NCI-H1694 (cell line): ENCODE measurements at regions not wholly inside any gene's neighbourhood (a gene's known extent, or its start where the extent isn't known, plus 50 kb on each side); places are given as distances from the start of the nearest gene placed in this dataset.

Experiments
- DNase-seq: peaks from one replicate; lab custom pipeline; 2025; lab: John Stamatoyannopoulos, UW

DNA sequence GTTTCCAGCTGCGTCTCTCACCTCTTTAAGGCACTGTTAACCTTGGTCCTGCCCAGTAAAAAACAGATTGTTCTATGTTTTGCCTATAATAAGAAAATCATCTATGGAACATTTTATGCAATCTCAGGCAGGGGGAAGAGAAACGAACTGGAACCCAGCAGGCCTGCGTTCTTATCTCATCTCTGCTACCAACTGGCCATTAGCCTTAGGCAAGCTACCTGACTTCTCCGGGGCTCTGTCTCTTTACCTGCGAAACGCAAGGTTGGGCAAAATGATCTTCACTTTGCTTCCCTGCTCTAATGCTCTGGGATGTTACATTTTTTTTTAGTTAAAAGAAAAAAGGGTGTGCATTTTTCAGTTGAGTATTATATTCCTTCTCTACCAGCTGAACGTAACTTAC lies 70.5 kb upstream of the WIPF1 start:
- DNase-seq: no peak

DNA sequence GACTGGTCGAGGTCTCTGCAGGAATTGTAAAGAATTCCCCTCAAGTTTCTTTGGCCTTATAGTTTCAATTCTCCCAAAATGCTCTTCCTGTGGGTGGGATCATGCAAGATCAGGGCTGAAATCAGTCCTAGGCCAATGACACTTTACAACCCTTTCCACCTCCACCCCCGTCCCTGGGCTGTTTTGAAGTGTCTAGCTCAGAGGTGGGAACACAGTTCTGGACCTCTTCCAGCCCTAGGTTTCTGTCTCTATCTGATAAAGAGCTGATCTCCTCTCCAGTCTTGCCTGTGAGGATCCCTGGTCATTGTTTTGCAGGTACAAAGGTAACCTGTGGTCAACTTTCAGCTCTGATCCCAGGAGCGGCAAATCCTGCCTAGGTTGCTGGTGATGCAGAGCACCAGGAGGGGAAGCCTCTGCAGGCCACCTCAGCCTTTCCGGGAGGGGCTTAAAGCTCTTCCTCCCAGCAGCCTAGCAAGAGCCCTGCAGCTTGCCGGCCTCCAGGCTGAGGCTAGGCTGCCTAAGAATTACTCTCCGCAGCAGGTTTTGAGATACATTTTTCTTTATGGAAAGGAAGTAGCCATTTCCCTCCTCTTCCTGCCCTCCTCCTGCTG lies 69.8 kb upstream of the WIPF1 start:
- DNase-seq: no peak

DNA sequence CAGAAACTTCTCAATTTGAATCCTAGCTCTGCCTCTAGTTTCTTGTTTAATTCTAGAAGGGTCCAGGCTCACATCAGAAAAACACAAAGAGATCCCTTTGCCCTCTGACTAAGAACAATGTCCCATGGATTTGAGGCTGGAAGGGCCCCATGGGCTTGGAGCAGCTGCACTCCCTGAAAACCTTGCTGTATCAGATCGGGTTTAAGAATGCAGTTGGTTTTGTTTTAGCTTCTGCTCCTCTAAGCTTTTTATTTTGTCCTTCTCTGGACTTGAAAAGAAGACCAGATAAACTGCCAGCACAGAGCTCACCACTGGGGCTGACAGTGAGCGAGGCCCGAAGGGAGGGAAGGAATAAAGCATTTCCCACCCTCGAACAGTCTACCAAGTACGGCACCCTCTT lies 69.2 kb upstream of the WIPF1 start:
- no peak for DNase-seq

DNA sequence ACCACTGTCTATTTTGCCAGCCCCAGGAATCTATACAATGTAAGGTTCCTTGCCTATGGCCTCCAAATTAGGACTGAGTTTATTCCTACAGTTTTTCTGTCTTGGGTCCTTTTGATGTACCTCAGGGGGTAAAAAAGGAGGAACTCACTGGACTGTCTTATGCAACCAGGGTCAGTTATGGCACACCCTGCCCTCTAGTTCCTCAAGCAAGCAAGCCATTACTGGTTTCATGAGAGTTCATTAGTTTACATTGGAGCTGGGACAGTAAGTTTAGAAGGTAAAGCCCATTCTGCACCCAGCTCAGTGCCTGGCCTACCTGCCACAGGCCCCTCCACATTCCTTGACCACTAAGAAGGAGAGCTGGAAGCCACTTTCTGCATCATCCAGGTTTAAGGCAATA lies 68.7 kb upstream of the WIPF1 start:
- DNase-seq: no peak

DNA sequence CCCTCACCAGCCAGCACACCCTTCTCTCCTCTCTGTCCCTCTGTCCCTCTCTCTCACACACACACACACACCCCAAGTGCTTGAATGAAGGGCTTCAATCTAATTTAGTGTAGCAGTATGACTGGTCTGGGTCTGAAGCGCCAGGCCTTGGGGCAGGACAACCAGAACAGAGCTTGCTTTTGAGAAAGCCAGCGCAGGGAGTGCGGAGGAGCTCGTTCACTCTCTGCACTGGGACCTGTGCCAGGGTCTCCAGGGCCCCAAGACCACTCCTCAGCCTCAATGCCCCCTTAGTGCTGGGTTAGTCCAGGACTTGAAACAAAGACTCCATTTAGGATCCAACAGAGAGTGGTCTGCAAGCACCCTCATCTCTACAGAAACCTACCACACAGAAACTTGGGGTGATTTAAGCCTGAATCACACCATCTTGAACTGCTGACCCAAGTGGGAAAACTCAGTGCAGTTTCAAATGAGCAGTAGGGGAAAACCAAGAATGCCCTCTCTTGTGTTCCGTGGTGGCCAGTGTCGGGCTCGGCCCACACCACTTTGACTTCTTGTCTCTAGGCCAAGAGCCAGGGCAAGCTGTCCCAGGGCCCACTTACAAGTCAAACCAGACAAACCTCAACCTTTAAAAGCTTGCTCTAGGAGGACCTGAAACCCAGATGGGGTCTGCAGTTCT lies 66.6 kb upstream of the WIPF1 start:
- no peak for DNase-seq

DNA sequence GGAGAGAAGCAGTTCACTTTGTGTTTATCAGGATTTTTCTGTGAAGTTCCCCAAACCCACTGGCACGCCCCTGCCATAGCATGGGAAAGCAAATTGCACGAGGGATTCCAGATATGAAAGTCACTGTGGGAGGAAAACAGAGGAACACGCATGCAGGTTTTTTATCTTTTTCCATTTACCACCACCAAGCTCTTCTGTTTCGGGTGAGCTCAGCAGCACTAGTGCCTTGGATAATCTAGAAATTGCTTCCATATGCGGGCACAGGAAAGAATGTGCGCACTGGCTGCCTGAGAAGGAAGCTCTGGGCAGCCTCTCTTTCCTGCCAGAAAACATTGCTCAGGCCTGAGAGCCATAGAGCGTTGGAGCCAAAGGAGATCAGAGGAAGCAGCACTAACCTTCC lies 65.9 kb upstream of the WIPF1 start:
- DNase-seq: no peak

DNA sequence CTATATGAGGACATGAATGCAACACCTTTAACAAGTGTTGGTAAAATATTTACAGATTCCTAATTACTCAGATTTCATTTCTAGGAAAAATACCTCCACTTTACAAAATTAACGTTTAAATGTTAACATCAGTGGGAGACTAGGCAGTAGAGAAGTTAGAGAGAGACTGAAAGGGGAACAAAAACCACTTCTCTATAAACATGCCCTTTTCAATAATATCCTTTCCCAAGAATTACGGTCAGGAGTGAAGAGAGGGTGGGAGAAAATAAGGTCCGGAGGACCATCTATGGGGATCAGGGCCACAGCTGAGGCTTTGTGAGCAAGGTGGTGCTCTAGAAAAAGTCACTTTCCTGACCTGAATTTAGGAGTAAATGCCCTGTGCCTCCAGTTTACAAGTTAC lies 65.3 kb upstream of the WIPF1 start:
- DNase-seq: no peak

DNA sequence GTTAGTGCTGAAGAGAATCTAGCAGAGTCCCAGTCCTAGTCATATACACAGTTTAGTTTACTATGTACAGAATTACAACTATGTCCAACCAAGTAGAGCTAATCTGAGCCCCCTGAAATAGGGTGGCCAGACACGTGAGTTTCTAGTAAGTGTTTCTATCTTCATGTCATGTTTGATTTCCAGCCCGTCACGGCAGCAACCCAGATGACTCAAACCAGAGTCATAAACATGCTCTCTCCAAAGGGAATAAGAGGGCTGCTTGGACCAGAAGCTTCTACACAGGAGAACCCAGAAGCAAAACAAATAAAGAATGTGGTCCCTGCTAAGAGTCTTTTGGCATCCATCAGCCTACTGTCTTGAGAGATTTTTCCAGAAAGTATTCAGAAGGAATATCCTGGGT lies 64.9 kb upstream of the WIPF1 start:
- no peak for DNase-seq

DNA sequence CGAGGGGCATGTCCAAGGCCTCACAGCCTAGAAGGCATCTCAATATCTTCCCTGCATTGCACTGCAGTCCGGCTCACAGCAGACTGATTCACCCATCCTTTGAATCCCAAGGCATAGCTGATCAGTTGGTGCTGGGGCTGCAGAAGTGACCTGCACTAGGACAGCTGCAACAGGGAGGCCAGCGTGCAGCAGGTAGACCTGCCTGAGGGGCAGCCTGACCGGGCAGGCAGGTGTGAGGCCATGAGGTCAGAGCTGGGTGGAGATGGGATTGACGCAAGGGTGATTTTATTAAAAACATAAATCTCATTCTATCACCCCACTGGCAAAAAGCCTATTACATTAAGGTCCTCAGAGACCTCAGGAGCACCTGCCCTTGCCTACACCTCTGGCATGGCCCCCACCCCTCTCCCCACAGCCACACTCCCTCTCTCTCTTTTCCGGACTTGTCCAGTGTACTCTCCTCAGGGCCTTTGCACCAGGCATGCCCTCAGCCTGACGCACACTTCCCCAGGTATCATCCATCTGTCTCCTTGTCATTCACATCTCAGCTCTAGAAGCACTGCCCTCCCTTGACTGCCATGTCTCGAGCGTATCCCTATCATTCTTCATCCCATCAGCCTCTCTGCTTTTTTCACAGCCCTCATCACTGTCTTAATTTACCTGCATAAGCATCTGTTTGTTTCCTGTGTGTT lies 63.5 kb upstream of the WIPF1 start:
- no peak for DNase-seq

DNA sequence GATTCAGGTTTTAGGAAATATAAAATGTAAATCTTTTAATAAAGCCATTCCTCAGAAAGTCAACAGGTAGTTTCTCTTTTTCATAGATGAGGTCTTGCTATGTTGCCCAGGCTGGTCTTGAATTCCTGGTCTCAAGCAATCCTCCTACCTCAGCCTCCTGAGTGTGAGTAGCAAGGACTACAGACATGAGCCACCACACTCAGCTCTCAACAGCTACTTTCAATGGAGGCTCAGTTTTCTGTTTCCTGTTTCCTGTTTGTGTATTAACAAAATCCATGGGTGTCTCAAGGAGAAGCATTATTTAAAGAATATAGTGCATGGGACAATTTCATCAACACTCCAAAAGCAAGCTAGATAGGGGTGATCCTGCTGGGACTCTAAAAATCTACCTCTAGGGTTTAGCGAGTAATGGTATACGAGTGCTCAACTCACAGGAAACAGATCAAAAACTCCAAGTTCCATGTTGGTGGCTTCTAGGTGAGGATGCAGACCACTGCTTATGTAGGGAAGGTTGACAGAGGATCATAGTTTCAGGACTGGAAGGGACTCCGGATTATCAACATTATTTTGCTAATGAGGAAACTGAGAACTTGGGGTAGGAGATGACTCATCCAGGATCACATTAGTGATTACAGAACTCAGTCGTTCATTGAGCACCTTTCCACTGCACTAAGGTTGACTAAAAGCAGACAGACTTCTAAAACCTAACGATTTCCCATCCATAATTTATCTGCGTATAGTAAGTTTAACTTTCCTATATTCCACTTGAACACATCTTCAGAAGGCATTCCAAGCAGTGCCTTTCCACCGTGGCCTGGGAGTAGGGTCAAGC lies 61.7 kb upstream of the WIPF1 start:
- DNase-seq: no peak

DNA sequence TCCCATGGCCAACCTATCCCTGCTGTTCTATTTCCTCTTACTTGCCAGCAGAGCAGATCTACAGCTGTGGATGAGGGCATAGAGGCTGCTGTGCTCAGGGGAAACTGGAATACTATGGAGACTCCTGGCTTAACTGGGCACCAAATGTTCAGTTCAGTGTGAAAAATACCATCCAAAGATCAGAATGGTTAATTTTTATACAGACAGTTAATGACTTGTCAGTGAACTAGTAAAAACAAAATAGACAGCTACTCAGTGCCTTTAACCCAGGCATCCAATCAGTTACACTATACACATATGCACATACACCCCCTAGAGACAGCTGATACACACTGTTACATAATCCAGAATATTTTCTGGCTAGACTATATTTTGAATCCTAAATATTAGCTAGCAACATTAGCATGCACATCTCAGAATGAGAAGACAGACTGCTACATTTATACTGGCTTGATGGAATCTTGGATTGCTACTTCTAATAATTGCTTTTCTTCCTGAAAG lies 59.1 kb upstream of the WIPF1 start:
- DNase-seq: no peak

DNA sequence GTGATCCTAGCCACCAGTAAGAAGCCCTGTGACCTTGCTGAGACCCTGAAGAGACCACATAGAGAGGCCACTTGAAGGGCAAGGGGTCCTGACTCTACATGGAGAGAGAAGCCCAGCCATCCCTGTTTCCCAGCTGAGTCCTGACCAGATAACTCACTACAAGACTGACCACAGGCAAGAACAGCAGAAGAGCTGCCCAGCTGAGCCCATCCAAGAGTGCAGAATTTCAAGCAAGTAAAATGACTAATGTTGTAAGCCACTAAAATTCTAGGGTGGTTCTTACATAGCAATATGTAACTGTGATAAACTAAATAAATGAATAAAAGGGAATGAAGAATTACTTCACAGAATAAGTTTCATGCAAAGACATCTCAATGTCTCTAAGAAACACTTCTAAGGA lies 58.4 kb upstream of the WIPF1 start:
- no peak for DNase-seq

DNA sequence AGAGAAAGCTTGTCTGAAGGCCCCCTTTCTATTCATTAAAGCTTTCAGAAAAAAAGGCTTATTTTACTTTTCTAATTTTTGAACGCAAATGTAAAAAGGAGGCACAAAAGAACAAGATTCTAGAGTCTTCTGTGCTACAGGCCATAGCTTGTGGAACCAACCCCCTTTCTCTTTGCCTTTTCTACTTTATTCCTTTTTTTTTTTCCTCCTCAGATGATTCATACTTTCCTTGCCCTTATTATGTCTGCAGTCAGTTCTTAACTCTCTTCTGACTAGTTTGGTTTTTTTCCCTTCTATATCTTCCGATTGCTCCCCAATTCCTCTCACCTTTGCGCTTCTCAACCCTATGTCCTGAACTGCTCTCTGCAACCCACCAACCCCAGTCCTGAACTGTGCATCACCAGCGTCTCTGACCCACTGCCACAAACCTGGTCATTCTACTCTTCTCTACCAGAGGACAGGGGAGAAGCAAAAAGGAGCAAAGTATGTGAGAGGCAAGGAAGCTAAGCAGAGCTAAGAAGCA lies 56.9 kb upstream of the WIPF1 start:
- DNase-seq: no peak

DNA sequence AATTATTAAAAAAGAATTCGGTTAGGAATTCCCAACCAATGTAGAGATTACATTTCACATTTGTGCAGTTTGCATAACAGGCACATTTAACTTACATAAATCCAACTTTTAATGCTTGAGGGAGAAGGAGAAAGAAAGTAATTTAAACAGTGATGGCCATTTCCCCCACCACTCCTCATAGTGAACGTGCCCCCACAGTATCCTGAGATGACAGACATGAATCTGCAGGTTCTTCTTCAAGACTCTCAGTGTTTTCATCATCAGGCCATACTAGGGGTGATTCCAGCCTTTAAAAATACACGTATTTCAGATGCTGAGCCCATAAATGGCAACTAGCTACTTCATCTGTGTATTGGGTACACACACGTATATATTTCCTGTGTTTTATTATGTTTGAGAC lies 51.3 kb upstream of the WIPF1 start:
- DNase-seq: no peak
